Thyroid gland (tissue), 4 donors: ENCODE measurements at regions not wholly inside any gene's neighbourhood (a gene's known extent, or its start where the extent isn't known, plus 50 kb on each side); places are given as distances from the start of the nearest gene placed in this dataset.

Experiments
- POLR2A ChIP-seq, 2 donors: fragments of 450-650 bp; IDR thresholded peaks; one replicate each; pipeline ENCODE4 v1.6.1; 2017; ENCODE audit warnings: antibody characterized with exemption in 2 of 2, mild to moderate bottlenecking in 2 of 2, moderate library complexity in 1 of 2
- TF ChIP-seq, protein P1 (sequence below), 6 experiments: fragments of 200-600 bp in 3 of 6; fragments of 450-650 bp in 3 of 6; sonication (generic) in 3 of 6; IDR thresholded peaks; one replicate each; pipeline ENCODE4 v1.5.1; 2016 to 2019; ENCODE audit warnings: antibody characterized with exemption in 6 of 6, mild to moderate bottlenecking in 2 of 6, inconsistent platforms in 1 of 6, moderate library complexity in 1 of 6

- TF ChIP-seq, protein P1, sequence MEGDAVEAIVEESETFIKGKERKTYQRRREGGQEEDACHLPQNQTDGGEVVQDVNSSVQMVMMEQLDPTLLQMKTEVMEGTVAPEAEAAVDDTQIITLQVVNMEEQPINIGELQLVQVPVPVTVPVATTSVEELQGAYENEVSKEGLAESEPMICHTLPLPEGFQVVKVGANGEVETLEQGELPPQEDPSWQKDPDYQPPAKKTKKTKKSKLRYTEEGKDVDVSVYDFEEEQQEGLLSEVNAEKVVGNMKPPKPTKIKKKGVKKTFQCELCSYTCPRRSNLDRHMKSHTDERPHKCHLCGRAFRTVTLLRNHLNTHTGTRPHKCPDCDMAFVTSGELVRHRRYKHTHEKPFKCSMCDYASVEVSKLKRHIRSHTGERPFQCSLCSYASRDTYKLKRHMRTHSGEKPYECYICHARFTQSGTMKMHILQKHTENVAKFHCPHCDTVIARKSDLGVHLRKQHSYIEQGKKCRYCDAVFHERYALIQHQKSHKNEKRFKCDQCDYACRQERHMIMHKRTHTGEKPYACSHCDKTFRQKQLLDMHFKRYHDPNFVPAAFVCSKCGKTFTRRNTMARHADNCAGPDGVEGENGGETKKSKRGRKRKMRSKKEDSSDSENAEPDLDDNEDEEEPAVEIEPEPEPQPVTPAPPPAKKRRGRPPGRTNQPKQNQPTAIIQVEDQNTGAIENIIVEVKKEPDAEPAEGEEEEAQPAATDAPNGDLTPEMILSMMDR (IDR thresholded peaks at IDR 0.05): no peak
- TF ChIP-seq POLR2A (IDR thresholded peaks at IDR 0.05): no peak
Measured at GRCh38 chr16:48833461-48833860, 223.5 kb upstream of the N4BP1 start.
